GM11168 (cell line): ENCODE measurements at regions not wholly inside any gene's neighbourhood (a gene's known extent, or its start where the extent isn't known, plus 50 kb on each side); places are given as distances from the start of the nearest gene placed in this dataset.
"Not testable (repeated sequence)": the region's sequence is repeated elsewhere in the genome, so short reads cannot be mapped to it uniquely, and the experiment has no call there.

Experiments
- in situ Hi-C: fragments of 300-500 bp; cut with MboI; formaldehyde crosslinking; loops from one replicate; pipeline ENCODE4 v1.12.0; 2022; ENCODE audit warnings: low sequenced_read_pairs; ENCODE audit not compliant: unreplicated experiment

- in situ Hi-C loops: no loop called here
Observed at GRCh38 chr5:18483451-18483850, 849.2 kb downstream of the TAF11L14 start.

GRCh38 chr5:18487928-18488480, 853.7 kb downstream of the TAF11L14 start:
- in situ Hi-C loops: no loop called here

- in situ Hi-C loops: no loop called here
Observed at GRCh38 chr5:18489703-18490102, 855.4 kb downstream of the TAF11L14 start.

- in situ Hi-C loops: no loop called here
Observed at GRCh38 chr5:18491349-18491748, 857.1 kb downstream of the TAF11L14 start.

GRCh38 chr5:18495157-18495556, 860.9 kb downstream of the TAF11L14 start:
- in situ Hi-C loops: no loop called here

GRCh38 chr5:18496041-18496440, 861.8 kb downstream of the TAF11L14 start:
- in situ Hi-C loops: no loop called here

GRCh38 chr5:18497089-18497488, 862.8 kb downstream of the TAF11L14 start:
- in situ Hi-C loops: no loop called here

- in situ Hi-C loops: no loop called here
Observed at GRCh38 chr5:18503797-18504328, 869.6 kb downstream of the TAF11L14 start.

GRCh38 chr5:18507114-18507513, 872.9 kb downstream of the TAF11L14 start:
- in situ Hi-C loops: no loop called here

GRCh38 chr5:18517641-18518380, 883.6 kb downstream of the TAF11L14 start:
- in situ Hi-C loops: no loop called here

GRCh38 chr5:18523380-18523779, 889.1 kb downstream of the TAF11L14 start:
- in situ Hi-C loops: no loop called here

GRCh38 chr5:18526792-18527405, 892.6 kb downstream of the TAF11L14 start:
- in situ Hi-C loops: no loop called here

GRCh38 chr5:18533137-18533536, 898.9 kb downstream of the TAF11L14 start:
- in situ Hi-C loops: no loop called here

GRCh38 chr5:18534119-18534518, 899.9 kb downstream of the TAF11L14 start:
- in situ Hi-C loops: no loop called here

- in situ Hi-C loops: not testable (repeated sequence)
Observed at GRCh38 chr5:18535753-18536152, 901.5 kb downstream of the TAF11L14 start.

- in situ Hi-C loops: no loop called here
Observed at GRCh38 chr5:18544421-18544820, 910.2 kb downstream of the TAF11L14 start.

- in situ Hi-C loops: no loop called here
Observed at GRCh38 chr5:18546591-18546990, 912.3 kb downstream of the TAF11L14 start.

- in situ Hi-C loops: no loop called here
Observed at GRCh38 chr5:18551716-18552115, 917.5 kb downstream of the TAF11L14 start.

GRCh38 chr5:18553269-18553668, 919.0 kb downstream of the TAF11L14 start:
- in situ Hi-C loops: no loop called here

GRCh38 chr5:18560602-18561001, 926.3 kb downstream of the TAF11L14 start:
- in situ Hi-C loops: no loop called here

- in situ Hi-C loops: no loop called here
Observed at GRCh38 chr5:18563853-18564252, 929.6 kb downstream of the TAF11L14 start.
